ENCODE measurements at regions not wholly inside any gene's neighbourhood (a gene's known extent, or its start where the extent isn't known, plus 50 kb on each side); places are given as distances from the start of the nearest gene placed in this dataset.

GRCh38 chr2:204274429-204274828 lies 270.8 kb upstream of the PARD3B start:
- H3K9me3 ChIP-seq (ENCODE audit: control insufficient read depth, insufficient read depth, low read depth, low read length), result no peaks in the 10 kb centered on the region
- DNase-seq (ENCODE audit: low read depth in 2 of 2), result no peak
- no peaks in the 10 kb centered on the region for H3K27me3 ChIP-seq (ENCODE audit: control insufficient read depth, insufficient read depth, low read length)
- no peaks in the 10 kb centered on the region for H3K79me2 ChIP-seq (ENCODE audit: control insufficient read depth, insufficient read depth, low read length)
- H3K4me3 ChIP-seq (replicated peaks in 1 of 4; ENCODE audit: control extremely low read depth in 1 of 4, insufficient read depth in 1 of 4, low read depth in 3 of 4, low read length in 4 of 4), result no peak overlapping the region
- no peaks in the 10 kb centered on the region for H4K20me1 ChIP-seq (ENCODE audit: control insufficient read depth, extremely low read depth, insufficient read depth, low read length)
- H3K27ac ChIP-seq (ENCODE audit: insufficient read depth, low read length), result no peak overlapping the region
- no peaks in the 10 kb centered on the region for H3K4me1 ChIP-seq (ENCODE audit: control insufficient read depth, extremely low read depth, insufficient read depth, low read length)
- H3K36me3 ChIP-seq (ENCODE audit: control insufficient read depth, insufficient read depth, low read length), result no peaks in the 10 kb centered on the region
- H3K4me2 ChIP-seq (ENCODE audit: extremely low read depth, insufficient read depth, low read length), result no peak overlapping the region
- TF ChIP-seq EZH2 (IDR thresholded peaks at IDR 0.05; ENCODE audit: low read length, missing control alignments) (no peak), CTCF (conservative IDR thresholded peaks at IDR 0.05 in 1 of 2, IDR thresholded peaks at IDR 0.05 in 1 of 2; ENCODE audit: low read depth in 1 of 2, low read length in 2 of 2) (no peak)
- no peak overlapping the region for H3K9ac ChIP-seq (ENCODE audit: insufficient read depth, low read length)
- no peak overlapping the region for H2AFZ ChIP-seq (ENCODE audit: low read length)

- H3K27ac ChIP-seq (ENCODE audit: insufficient read depth, low read length), result no peak overlapping the region
- H3K9ac ChIP-seq (ENCODE audit: insufficient read depth, low read length), result no peak overlapping the region
- no peaks in the 10 kb centered on the region for H3K36me3 ChIP-seq (ENCODE audit: control insufficient read depth, insufficient read depth, low read length)
- no peaks in the 10 kb centered on the region for H4K20me1 ChIP-seq (ENCODE audit: control insufficient read depth, extremely low read depth, insufficient read depth, low read length)
- no peak overlapping the region for H3K4me3 ChIP-seq (replicated peaks in 1 of 4; ENCODE audit: control extremely low read depth in 1 of 4, insufficient read depth in 1 of 4, low read depth in 3 of 4, low read length in 4 of 4)
- H3K9me3 ChIP-seq (ENCODE audit: control insufficient read depth, insufficient read depth, low read depth, low read length), result no peaks in the 10 kb centered on the region
- H3K27me3 ChIP-seq (ENCODE audit: control insufficient read depth, insufficient read depth, low read length), result no peaks in the 10 kb centered on the region
- H3K4me1 ChIP-seq (ENCODE audit: control insufficient read depth, extremely low read depth, insufficient read depth, low read length), result no peaks in the 10 kb centered on the region
- no peak for TF ChIP-seq CTCF (conservative IDR thresholded peaks at IDR 0.05 in 1 of 2, IDR thresholded peaks at IDR 0.05 in 1 of 2; ENCODE audit: low read depth in 1 of 2, low read length in 2 of 2)
- no peak for TF ChIP-seq EZH2 (IDR thresholded peaks at IDR 0.05; ENCODE audit: low read length, missing control alignments)
- no peak overlapping the region for H3K4me2 ChIP-seq (ENCODE audit: extremely low read depth, insufficient read depth, low read length)
- no peak overlapping the region for H2AFZ ChIP-seq (ENCODE audit: low read length)
- DNase-seq (ENCODE audit: low read depth in 2 of 2), result no peak
- no peaks in the 10 kb centered on the region for H3K79me2 ChIP-seq (ENCODE audit: control insufficient read depth, insufficient read depth, low read length)
These were observed 270.3 kb upstream of the PARD3B start for GRCh38 chr2:204274991-204275390.

GRCh38 chr2:204277226-204277625 lies 268.0 kb upstream of the PARD3B start:
- TF ChIP-seq CTCF (conservative IDR thresholded peaks at IDR 0.05 in 1 of 2, IDR thresholded peaks at IDR 0.05 in 1 of 2; ENCODE audit: low read depth in 1 of 2, low read length in 2 of 2), result no peak
- TF ChIP-seq EZH2 (IDR thresholded peaks at IDR 0.05; ENCODE audit: low read length, missing control alignments), result no peak
- H3K79me2 ChIP-seq (ENCODE audit: control insufficient read depth, insufficient read depth, low read length), result no peaks in the 10 kb centered on the region
- no peak for DNase-seq (ENCODE audit: low read depth in 2 of 2)
- no peak overlapping the region for H3K27ac ChIP-seq (ENCODE audit: insufficient read depth, low read length)
- no peak overlapping the region for H3K4me2 ChIP-seq (ENCODE audit: extremely low read depth, insufficient read depth, low read length)
- H2AFZ ChIP-seq (ENCODE audit: low read length), result no peak overlapping the region
- H4K20me1 ChIP-seq (ENCODE audit: control insufficient read depth, extremely low read depth, insufficient read depth, low read length), result no peaks in the 10 kb centered on the region
- H3K9ac ChIP-seq (ENCODE audit: insufficient read depth, low read length), result no peak overlapping the region
- H3K4me1 ChIP-seq (ENCODE audit: control insufficient read depth, extremely low read depth, insufficient read depth, low read length), result no peaks in the 10 kb centered on the region
- H3K9me3 ChIP-seq (ENCODE audit: control insufficient read depth, insufficient read depth, low read depth, low read length), result no peaks in the 10 kb centered on the region
- H3K27me3 ChIP-seq (ENCODE audit: control insufficient read depth, insufficient read depth, low read length), result no peaks in the 10 kb centered on the region
- no peaks in the 10 kb centered on the region for H3K36me3 ChIP-seq (ENCODE audit: control insufficient read depth, insufficient read depth, low read length)
- H3K4me3 ChIP-seq (replicated peaks in 1 of 4; ENCODE audit: control extremely low read depth in 1 of 4, insufficient read depth in 1 of 4, low read depth in 3 of 4, low read length in 4 of 4), result no peak overlapping the region
